ENCODE measurements at regions not wholly inside any gene's neighbourhood (a gene's known extent, or its start where the extent isn't known, plus 50 kb on each side); places are given as distances from the start of the nearest gene placed in this dataset.

- no peak overlapping the region for H3K4me3 ChIP-seq (ENCODE audit: low read depth, low read length)
- DNase-seq (ENCODE audit: low read depth) = no peak
- TF ChIP-seq, protein P1, sequence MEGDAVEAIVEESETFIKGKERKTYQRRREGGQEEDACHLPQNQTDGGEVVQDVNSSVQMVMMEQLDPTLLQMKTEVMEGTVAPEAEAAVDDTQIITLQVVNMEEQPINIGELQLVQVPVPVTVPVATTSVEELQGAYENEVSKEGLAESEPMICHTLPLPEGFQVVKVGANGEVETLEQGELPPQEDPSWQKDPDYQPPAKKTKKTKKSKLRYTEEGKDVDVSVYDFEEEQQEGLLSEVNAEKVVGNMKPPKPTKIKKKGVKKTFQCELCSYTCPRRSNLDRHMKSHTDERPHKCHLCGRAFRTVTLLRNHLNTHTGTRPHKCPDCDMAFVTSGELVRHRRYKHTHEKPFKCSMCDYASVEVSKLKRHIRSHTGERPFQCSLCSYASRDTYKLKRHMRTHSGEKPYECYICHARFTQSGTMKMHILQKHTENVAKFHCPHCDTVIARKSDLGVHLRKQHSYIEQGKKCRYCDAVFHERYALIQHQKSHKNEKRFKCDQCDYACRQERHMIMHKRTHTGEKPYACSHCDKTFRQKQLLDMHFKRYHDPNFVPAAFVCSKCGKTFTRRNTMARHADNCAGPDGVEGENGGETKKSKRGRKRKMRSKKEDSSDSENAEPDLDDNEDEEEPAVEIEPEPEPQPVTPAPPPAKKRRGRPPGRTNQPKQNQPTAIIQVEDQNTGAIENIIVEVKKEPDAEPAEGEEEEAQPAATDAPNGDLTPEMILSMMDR (IDR thresholded peaks at IDR 0.05; ENCODE audit: insufficient read depth, low read depth, low read length) = no peak
Observed at GRCh38 chr5:128019391-128019790, 64.2 kb upstream of the SLC12A2 start.

DNA sequence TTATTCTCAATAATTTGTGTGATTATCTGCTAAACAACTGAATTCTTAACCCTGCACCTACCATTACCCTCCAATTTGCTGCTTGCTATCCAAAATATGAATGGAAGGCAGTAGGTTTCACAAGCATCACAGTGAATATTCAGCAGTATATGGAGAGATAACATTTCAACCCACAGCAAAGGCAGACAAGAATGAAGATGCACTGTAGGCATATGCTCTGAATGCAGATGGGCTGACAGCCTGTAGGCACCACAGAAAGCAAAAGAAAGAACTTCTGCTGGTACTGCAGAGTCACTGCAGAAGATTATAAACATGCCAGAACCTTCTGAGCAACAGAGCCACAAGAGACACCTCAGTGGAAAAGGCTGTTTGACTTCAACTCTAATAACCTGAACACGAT lies 63.6 kb upstream of the SLC12A2 start:
- TF ChIP-seq, protein P1 (IDR thresholded peaks at IDR 0.05; ENCODE audit: insufficient read depth, low read depth, low read length) = no peak
- DNase-seq (ENCODE audit: low read depth) = no peak

GRCh38 chr5:128021411-128021810 lies 62.2 kb upstream of the SLC12A2 start:
- TF ChIP-seq, protein P1 (IDR thresholded peaks at IDR 0.05; ENCODE audit: insufficient read depth, low read depth, low read length) = no peak
- H3K4me3 ChIP-seq (ENCODE audit: low read depth, low read length) = no peak overlapping the region
- no peak for DNase-seq (ENCODE audit: low read depth)

More for the DNA sequence above, 63.6 kb upstream of the SLC12A2 start:
- no peak overlapping the region for H3K4me3 ChIP-seq (ENCODE audit: low read depth, low read length)

All from fibroblast of villous mesenchyme (primary cell).